ENCODE measurements at regions not wholly inside any gene's neighbourhood (a gene's known extent, or its start where the extent isn't known, plus 50 kb on each side); places are given as distances from the start of the nearest gene placed in this dataset. TPM values are rescaled to one million over a fixed set of nuclear protein-coding genes. Genes with fewer than 3 reads are reported as not detected.

GRCh38 chr7:131276748-131277147 is 50.9 kb upstream of the MKLN1 start:
- no peak overlapping the region for H3K9ac ChIP-seq (replicated peaks; ENCODE audit: extremely low read depth, insufficient read depth, low read length)
- no peaks in the 10 kb centered on the region for H3K9me3 ChIP-seq (replicated peaks; ENCODE audit: control insufficient read depth, insufficient read depth, low read length)
- H4K20me1 ChIP-seq (replicated peaks; ENCODE audit: control insufficient read depth, extremely low read depth, insufficient read depth, low read length): no peaks in the 10 kb centered on the region
- no peak overlapping the region for H3K27ac ChIP-seq (ENCODE audit: insufficient read depth, low read depth, low read length)
- no peaks in the 10 kb centered on the region for H3K36me3 ChIP-seq (ENCODE audit: control insufficient read depth in 2 of 2, extremely low read depth in 1 of 2, insufficient read depth in 2 of 2, low read length in 2 of 2)
- no peaks in the 10 kb centered on the region for H3K4me1 ChIP-seq (ENCODE audit: control insufficient read depth, extremely low read depth, insufficient read depth, low read length)
- intact Hi-C loops (cut with micrococcal nuclease): no loop called here
- H3K79me2 ChIP-seq (ENCODE audit: control insufficient read depth, insufficient read depth, low read length): no peaks in the 10 kb centered on the region
- peaks cover 0 to 3% of the 10 kb centered on the region in 2 experiments for H3K27me3 ChIP-seq (ENCODE audit: control insufficient read depth in 2 of 2, insufficient read depth in 2 of 2, low read length in 2 of 2)
- dilution Hi-C loops (cut with MboI; ENCODE audit: extremely low pct_ligation_motif_present, low sequenced_read_pairs): no loop called here
- no peak overlapping the region for H2AFZ ChIP-seq (ENCODE audit: low read depth, low read length)
- no peak overlapping the region for H3K4me3 ChIP-seq (replicated peaks in 1 of 3; ENCODE audit: insufficient read depth in 1 of 3, low read depth in 1 of 3, low read length in 3 of 3)
- no peaks in the 10 kb centered on the region for H3K9me1 ChIP-seq (replicated peaks; ENCODE audit: control insufficient read depth, extremely low read depth, insufficient read depth, low read length)
- no peak overlapping the region for H3K4me2 ChIP-seq (ENCODE audit: insufficient read depth, low read length)
- no peak for FAIRE-seq
- ChIA-PET CTCF (no interaction called here), POLR2A (no interaction called here)
- no TSS peak for BruUV-seq (replicated peaks)
- DNase-seq (ENCODE audit: low read depth, low spot score): no peak
- TF ChIP-seq POLR2AphosphoS5 (IDR thresholded peaks at IDR 0.05; ENCODE audit: insufficient read depth, low read depth, low read length) (no peak), MYC (IDR thresholded peaks at IDR 0.05; ENCODE audit: low read depth, low read length) (no peak), MAX (IDR thresholded peaks at IDR 0.05; ENCODE audit: insufficient read depth, insufficient read length) (no peak), POLR2A (IDR thresholded peaks at IDR 0.05; ENCODE audit: low read depth, low read length) (no peak), GATA2 (IDR thresholded peaks at IDR 0.05; ENCODE audit: insufficient read depth, insufficient read length, low read depth, low read length) (no peak), FOS (IDR thresholded peaks at IDR 0.05; ENCODE audit: borderline replicate concordance, insufficient read depth, low read length) (no peak), EZH2 (IDR thresholded peaks at IDR 0.05; ENCODE audit: borderline replicate concordance, low read depth, low read length, severe bottlenecking) (no peak), CTCF (IDR thresholded peaks at IDR 0.05; ENCODE audit: extremely low read depth in 1 of 2, insufficient read depth in 1 of 2, low read depth in 1 of 2, low read length in 2 of 2) (no peak), JUN (IDR thresholded peaks at IDR 0.05; ENCODE audit: borderline replicate concordance, insufficient read depth, insufficient read length, low read depth) (no peak)

MicroRNA genes in the stretch of these regions (microRNA counts, 767-probe panel; counts per million panel counts)
- 723 counts per million, percentile 96 among the panel's probes with 10 or more counts for microRNA hsa-miR-29a-3p

Small RNAs in the stretch of these regions (microRNA-seq; reads per million reads assigned to microRNA genes)
- gene MIR29A (ENCODE audit: borderline number of aligned reads, borderline replicate concordance): 2,895 reads per million, percentile 92 among the genes with 10 or more reads in this experiment

Small RNAs in the stretch of these regions (small RNA-seq; reads per million reads assigned to genes)
- gene AC016831.3 (ENCODE audit: insufficient read depth, insufficient read length, low read depth, low replicate concordance) (not detected), gene RNU6-1010P (ENCODE audit: insufficient read depth, insufficient read length, low read depth, low replicate concordance) (not detected)
